Stimulated activated CD4-positive, alpha-beta T cell treated with anti-CD3 and anti-CD28 coated beads, TNF-alpha, amount 100 ng/mL, for 48 hours (primary cell): ENCODE measurements at regions not wholly inside any gene's neighbourhood (a gene's known extent, or its start where the extent isn't known, plus 50 kb on each side); places are given as distances from the start of the nearest gene placed in this dataset.

Source experiments
- DNase-seq, 3 donors: peaks; one replicate each; pipeline ENCODE4 v3.0.0-alpha.2; 2020; ENCODE audit warnings: low read depth in 3 of 3

- no peak for DNase-seq
Measured at GRCh38 chr5:171681061-171681460, 104.6 kb upstream of the SMIM23 start.

GRCh38 chr5:171681677-171682076 lies 103.9 kb upstream of the SMIM23 start:
- no peak for DNase-seq

GRCh38 chr5:171682801-171683200 lies 102.8 kb upstream of the SMIM23 start:
- no peak for DNase-seq

GRCh38 chr5:171684169-171684568 lies 101.4 kb upstream of the SMIM23 start:
- DNase-seq: no peak

- no peak for DNase-seq
Measured at GRCh38 chr5:171688696-171689495, 96.7 kb upstream of the SMIM23 start.

GRCh38 chr5:171689853-171690417 lies 95.7 kb upstream of the SMIM23 start:
- DNase-seq: no peak

GRCh38 chr5:171692107-171692506 lies 93.5 kb upstream of the SMIM23 start:
- DNase-seq: no peak

- DNase-seq: no peak
Measured at GRCh38 chr5:171692936-171693335, 92.7 kb upstream of the SMIM23 start.

GRCh38 chr5:171693412-171693811 lies 92.2 kb upstream of the SMIM23 start:
- DNase-seq: no peak

GRCh38 chr5:171695804-171696203 lies 89.8 kb upstream of the SMIM23 start:
- no peak for DNase-seq

- no peak for DNase-seq
Measured at GRCh38 chr5:171697221-171698102, 88.2 kb upstream of the SMIM23 start.

- DNase-seq: no peak
Measured at GRCh38 chr5:171700318-171700912, 85.2 kb upstream of the SMIM23 start.

GRCh38 chr5:171701100-171701541 lies 84.5 kb upstream of the SMIM23 start:
- no peak for DNase-seq

- no peak for DNase-seq
Measured at GRCh38 chr5:171702135-171702770, 83.4 kb upstream of the SMIM23 start.

GRCh38 chr5:171703146-171703545 lies 82.5 kb upstream of the SMIM23 start:
- DNase-seq: no peak

- DNase-seq: no peak
Measured at GRCh38 chr5:171705036-171705435, 80.6 kb upstream of the SMIM23 start.

GRCh38 chr5:171705830-171706468 lies 79.7 kb upstream of the SMIM23 start:
- no peak for DNase-seq

GRCh38 chr5:171706736-171707441 lies 78.7 kb upstream of the SMIM23 start:
- DNase-seq: no peak

- no peak for DNase-seq
Measured at GRCh38 chr5:171707442-171707792, 78.2 kb upstream of the SMIM23 start.

GRCh38 chr5:171709930-171710329 lies 75.7 kb upstream of the SMIM23 start:
- no peak for DNase-seq
